ENCODE measurements at regions not wholly inside any gene's neighbourhood (a gene's known extent, or its start where the extent isn't known, plus 50 kb on each side); places are given as distances from the start of the nearest gene placed in this dataset.

GRCh38 chr6:9100869-9101580 is 665.7 kb upstream of the SLC35B3 start:
- Histone ChIP-seq H3K27me3 (no peaks in the 10 kb centered on the region), H3K27ac (no peak overlapping the region), H3K4me3 (no peak overlapping the region), H3K36me3 (no peaks in the 10 kb centered on the region), H3K4me1 (no peaks in the 10 kb centered on the region), H3K9me3 (no peaks in the 10 kb centered on the region)
- DNase-seq (ENCODE audit: low spot score), result no peak
- TF ChIP-seq CTCF (IDR thresholded peaks at IDR 0.05), result no peak

GRCh38 chr6:9095729-9096128 is 660.4 kb upstream of the SLC35B3 start:
- no peaks in the 10 kb centered on the region for H3K36me3 ChIP-seq
- no peaks in the 10 kb centered on the region for H3K27me3 ChIP-seq
- H3K4me1 ChIP-seq, result no peaks in the 10 kb centered on the region
- TF ChIP-seq CTCF (IDR thresholded peaks at IDR 0.05), result no peak
- DNase-seq (ENCODE audit: low spot score), result no peak
- no peak overlapping the region for H3K4me3 ChIP-seq
- H3K27ac ChIP-seq, result no peak overlapping the region
- H3K9me3 ChIP-seq, result no peaks in the 10 kb centered on the region

DNA sequence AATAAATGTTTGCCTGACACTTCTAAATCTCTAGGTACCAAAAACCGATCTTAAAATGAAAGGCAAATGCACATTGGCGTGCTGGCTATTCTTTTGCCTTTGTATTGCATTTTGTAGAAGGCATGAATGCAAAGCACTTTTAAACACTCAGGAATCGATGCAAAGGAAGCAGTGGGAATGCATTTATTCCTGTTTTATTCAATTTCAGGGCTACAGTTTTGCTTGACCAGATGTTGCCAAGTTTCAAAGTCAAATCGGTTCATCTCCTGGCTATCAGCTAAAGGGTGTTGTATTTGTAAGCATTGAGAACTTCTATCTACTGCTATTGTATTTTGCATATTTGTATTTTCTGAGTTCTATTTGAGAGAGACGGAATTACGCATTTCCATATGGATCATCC is 659.8 kb upstream of the SLC35B3 start:
- Histone ChIP-seq H3K4me1 (no peaks in the 10 kb centered on the region), H3K27ac (no peak overlapping the region), H3K4me3 (no peak overlapping the region), H3K27me3 (no peaks in the 10 kb centered on the region), H3K36me3 (no peaks in the 10 kb centered on the region), H3K9me3 (no peaks in the 10 kb centered on the region)
- TF ChIP-seq CTCF (IDR thresholded peaks at IDR 0.05), result no peak
- DNase-seq (ENCODE audit: low spot score), result no peak

GRCh38 chr6:9089724-9090123 is 654.4 kb upstream of the SLC35B3 start:
- Histone ChIP-seq H3K9me3 (no peaks in the 10 kb centered on the region), H3K4me3 (no peak overlapping the region), H3K36me3 (no peaks in the 10 kb centered on the region), H3K4me1 (no peaks in the 10 kb centered on the region), H3K27ac (no peak overlapping the region), H3K27me3 (no peaks in the 10 kb centered on the region)
- no peak for TF ChIP-seq CTCF (IDR thresholded peaks at IDR 0.05)
- no peak for DNase-seq (ENCODE audit: low spot score)

DNA sequence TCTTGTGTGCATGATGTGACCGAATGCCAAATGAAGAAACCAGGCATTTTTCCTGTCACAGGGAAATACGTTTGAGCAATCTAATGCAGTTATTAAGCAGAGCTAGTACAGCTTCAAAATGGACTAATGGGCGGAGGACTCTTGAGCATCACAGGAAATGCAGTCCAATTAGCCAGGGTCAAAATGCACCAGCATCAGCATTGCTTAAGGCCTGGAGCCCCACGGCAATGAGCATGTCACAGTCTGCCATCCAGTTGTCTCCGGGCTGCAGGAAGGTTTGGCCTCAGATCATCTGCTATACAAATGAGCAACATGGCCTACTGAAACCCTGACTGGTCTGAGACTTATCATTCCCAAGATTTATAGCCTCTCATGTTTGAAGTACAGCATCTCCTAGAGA is 652.1 kb upstream of the SLC35B3 start:
- Histone ChIP-seq H3K36me3 (no peaks in the 10 kb centered on the region), H3K27me3 (no peaks in the 10 kb centered on the region), H3K9me3 (no peaks in the 10 kb centered on the region), H3K4me1 (no peaks in the 10 kb centered on the region), H3K27ac (no peak overlapping the region), H3K4me3 (no peak overlapping the region)
- no peak for DNase-seq (ENCODE audit: low spot score)
- TF ChIP-seq CTCF (IDR thresholded peaks at IDR 0.05), result no peak

DNA sequence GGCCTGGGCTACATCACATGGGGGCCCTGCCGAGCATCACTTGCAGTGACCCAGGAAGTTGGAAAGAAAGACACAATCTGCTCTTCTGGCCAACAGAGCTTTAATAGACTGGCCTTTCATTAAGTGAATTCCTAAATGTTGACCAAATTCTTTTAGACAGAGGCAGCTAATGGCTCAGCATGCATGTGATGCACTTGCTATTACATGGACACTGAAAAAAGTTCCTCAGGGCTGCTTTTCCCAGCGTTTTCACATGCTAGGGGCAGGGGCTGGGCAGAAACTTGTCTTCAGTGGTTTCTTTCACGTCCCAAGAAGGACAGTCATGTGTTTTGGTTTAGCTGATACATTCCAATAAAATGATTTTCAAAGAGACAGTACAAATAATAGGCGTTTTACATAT is 651.0 kb upstream of the SLC35B3 start:
- Histone ChIP-seq H3K4me3 (no peak overlapping the region), H3K27ac (no peak overlapping the region), H3K4me1 (no peaks in the 10 kb centered on the region), H3K36me3 (no peaks in the 10 kb centered on the region), H3K27me3 (no peaks in the 10 kb centered on the region), H3K9me3 (no peaks in the 10 kb centered on the region)
- DNase-seq (ENCODE audit: low spot score), result no peak
- TF ChIP-seq CTCF (IDR thresholded peaks at IDR 0.05), result no peak
